Fibroblast of mammary gland (primary cell): ENCODE measurements at regions not wholly inside any gene's neighbourhood (a gene's known extent, or its start where the extent isn't known, plus 50 kb on each side); places are given as distances from the start of the nearest gene placed in this dataset.
A peak's percentile ranks its signal among the peaks of the same experiment; 100 is the strongest.
"Not testable (repeated sequence)": the region's sequence is repeated elsewhere in the genome, so short reads cannot be mapped to it uniquely, and the experiment has no call there.

ENCODE experiments used
- DNase-seq: peaks from one replicate; pipeline ENCODE4 v3.0.0-alpha.2; 2010; ENCODE audit warnings: low read depth
- H3K4me3 ChIP-seq: 2 replicates; pipeline ENCODE4 v1.5.1; 2011; ENCODE audit warnings: low read depth, mild to moderate bottlenecking, low read length, moderate library complexity; ENCODE audit not compliant: control insufficient read depth
- TF ChIP-seq, protein P1 (sequence below): conservative IDR thresholded peaks from 2 replicates; pipeline ENCODE4 v1.5.1; 2011; ENCODE audit warnings: low read depth, low read length, inconsistent platforms; ENCODE audit not compliant: control insufficient read depth, insufficient read depth

DNA sequence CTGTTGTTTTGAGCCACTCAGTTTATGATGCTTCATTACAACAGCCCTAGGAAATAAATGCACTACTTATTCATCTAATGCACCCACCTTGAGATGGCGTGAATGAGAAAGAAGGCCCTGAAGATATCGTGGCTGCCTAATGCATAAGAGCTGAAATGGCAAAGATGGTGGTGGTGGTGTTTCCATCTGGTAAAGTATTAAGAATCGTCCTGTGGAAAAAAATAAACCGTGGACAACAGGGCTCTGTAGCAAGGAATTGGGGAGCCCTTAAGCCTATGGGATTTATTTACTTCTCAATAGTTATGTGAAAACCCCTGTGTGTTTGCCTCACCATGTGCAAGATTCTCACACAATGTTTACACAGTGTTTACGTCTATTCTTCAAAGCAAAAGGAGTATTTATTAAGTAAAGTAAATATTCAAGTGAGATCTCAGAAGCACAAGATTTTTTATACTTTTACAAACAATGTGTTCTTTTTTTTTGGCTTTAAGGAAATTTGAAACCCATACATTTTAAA, 1555.2 kb upstream of the FLRT2 start:
- no peak for DNase-seq
- H3K4me3 ChIP-seq: no peak overlapping the region
- TF ChIP-seq, protein P1, sequence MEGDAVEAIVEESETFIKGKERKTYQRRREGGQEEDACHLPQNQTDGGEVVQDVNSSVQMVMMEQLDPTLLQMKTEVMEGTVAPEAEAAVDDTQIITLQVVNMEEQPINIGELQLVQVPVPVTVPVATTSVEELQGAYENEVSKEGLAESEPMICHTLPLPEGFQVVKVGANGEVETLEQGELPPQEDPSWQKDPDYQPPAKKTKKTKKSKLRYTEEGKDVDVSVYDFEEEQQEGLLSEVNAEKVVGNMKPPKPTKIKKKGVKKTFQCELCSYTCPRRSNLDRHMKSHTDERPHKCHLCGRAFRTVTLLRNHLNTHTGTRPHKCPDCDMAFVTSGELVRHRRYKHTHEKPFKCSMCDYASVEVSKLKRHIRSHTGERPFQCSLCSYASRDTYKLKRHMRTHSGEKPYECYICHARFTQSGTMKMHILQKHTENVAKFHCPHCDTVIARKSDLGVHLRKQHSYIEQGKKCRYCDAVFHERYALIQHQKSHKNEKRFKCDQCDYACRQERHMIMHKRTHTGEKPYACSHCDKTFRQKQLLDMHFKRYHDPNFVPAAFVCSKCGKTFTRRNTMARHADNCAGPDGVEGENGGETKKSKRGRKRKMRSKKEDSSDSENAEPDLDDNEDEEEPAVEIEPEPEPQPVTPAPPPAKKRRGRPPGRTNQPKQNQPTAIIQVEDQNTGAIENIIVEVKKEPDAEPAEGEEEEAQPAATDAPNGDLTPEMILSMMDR: no peak

DNA sequence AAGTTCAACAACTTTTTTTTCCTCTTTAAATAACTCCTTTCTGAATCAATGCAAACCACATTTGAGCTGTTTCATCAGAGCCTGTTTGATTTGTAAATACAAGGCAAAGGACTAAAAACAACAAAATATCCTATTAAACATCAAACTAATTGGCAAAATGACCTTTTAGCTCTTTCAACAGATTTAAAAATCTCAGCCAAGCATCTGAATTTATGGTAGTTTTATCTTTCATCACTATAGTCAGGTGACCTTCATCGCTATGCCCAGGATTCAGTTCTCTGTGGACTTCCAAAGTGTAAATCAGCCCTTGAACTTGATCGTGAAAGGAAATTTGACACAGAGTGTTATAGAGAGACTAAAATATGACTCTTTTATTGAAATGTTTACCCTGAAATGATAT, 1554.5 kb upstream of the FLRT2 start:
- DNase-seq: no peak
- TF ChIP-seq, protein P1: no peak
- H3K4me3 ChIP-seq: no peak overlapping the region

DNA sequence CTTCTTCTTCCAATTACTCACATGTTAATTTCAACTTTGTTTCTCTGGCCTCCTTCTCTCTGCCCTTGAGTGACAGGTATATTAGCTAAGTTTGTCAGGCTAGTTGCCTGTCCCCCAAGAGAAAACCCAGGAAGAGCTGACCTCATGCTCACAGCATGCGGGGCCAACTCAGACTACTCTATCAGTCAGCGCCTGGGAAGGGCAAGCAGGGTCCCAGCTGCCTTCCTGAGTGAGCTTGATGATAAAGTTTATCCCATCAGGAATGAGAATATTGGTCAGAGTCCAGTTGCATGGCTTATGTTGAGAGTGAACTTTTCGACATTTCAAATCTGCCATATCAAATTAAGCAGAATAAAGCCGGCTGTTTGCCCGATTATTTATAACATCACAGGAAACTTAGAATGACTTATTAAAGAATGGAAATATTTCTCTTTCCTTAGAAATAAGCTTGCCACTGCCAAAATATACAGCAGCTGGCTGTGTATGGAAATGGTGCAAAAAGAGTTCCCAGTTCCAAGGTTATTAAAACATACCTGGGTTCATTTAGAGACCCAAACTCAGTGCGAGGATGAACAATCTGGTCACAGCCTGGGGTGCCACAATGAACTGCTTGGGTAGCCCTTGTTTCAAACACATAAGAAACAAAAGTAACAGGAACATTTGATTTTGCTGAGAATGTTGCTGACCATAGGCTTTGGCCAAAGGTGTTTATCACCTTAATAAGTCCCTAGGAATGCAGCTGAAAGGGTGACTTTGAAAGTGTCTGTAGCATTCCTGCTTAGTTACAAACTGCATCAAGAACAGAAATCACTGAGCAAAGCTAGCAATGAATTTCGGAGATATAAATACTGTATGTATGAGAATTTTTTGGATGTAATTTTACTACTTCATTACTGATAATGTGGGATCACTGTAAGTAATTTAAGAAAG, 1553.8 kb upstream of the FLRT2 start:
- TF ChIP-seq, protein P1: no peak
- DNase-seq: peak; percentile 23
- H3K4me3 ChIP-seq: no peak overlapping the region

DNA sequence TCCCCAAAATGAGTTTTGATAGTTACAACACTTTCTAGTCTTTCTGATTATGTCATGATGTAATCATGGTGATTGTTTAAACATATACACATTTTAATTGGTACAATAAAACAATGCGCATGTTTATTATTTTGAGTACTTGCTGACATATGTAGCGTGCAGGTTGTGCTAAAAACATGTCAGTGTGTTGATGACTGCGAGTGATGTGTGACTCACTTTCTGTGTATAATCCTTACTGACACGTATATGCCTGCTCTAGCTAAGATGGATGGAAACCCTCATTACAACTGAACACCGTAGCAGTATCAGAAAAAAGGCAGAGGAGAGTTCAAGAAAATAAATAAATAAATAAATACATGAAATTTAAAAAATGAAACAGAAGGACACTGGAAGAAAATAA, 1552.4 kb upstream of the FLRT2 start:
- no peak overlapping the region for H3K4me3 ChIP-seq
- TF ChIP-seq, protein P1: no peak
- DNase-seq: no peak

DNA sequence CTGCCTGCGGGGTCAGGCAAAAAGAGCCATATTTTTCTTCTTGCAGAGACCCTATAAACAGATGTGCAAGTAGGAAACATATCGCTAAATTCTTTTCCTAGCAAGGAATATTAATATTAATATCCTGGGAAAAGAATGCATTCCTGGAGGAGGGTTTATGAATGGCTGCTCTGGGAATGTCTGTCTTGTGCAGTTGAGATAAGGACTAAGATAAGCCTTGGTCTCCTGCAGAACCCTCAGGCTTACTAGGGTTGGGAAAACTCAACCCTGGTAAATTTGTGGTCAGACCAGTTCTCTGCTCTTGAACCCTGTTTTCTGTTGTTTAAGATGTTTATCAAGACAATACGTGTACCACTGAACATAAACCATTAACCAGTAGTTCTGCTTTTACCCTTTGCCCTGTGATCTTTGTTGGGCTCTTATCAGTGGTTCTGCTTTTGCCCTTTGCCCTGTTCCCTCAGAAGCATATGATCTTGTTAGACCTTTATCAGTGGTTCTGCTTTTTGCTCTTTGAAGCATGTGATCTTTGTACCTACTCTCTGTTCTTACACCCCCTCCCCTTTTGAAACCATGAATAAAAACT, 1548.2 kb upstream of the FLRT2 start:
- DNase-seq, H3K4me3 ChIP-seq: not testable (repeated sequence)

DNA sequence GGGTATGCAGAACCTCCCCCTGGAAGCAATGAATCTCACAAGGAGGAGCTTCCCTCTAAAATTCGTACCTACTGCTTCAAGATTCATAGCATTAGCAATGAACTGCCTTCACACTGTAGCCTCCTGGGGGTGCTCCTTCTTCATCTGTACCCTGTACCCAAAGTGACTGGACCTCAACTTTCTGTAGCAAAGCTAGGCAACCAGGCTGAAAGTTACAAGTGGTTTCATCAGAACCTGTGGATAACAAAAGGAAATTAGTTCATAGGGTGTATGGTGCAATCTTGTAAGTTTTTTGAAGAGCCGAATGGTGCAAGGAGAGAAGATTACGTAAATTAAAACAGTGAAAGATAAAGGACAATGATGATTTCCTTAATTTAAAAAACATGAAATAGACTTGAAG, 1541.7 kb upstream of the FLRT2 start:
- TF ChIP-seq, protein P1: no peak
- H3K4me3 ChIP-seq: no peak overlapping the region
- DNase-seq: no peak

DNA sequence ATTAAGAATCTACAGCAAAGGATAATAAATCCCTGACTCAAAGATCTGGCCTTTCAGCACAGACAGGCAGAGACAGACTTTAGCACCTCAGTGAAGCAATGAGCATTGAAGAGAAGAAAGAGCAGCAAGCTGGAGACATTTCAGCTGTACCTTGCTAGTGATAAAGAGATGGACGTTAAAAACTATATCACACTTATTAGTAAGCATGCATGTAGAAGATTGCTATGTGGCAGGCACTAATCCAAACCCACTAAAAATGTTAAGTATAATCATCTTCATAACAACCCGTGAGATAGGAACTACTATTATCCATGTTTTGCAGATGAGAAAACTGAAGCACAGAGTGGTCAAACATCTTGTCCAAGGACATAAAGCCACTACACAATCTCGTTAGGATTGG, 1538.3 kb upstream of the FLRT2 start:
- no peak for DNase-seq
- TF ChIP-seq, protein P1: no peak
- no peak overlapping the region for H3K4me3 ChIP-seq
